Stimulated activated CD8-positive, alpha-beta memory T cell treated with anti-CD3 and anti-CD28 coated beads, Interleukin-15, amount 100 ng/mL, for 48 hours (primary cell): ENCODE measurements at regions not wholly inside any gene's neighbourhood (a gene's known extent, or its start where the extent isn't known, plus 50 kb on each side); places are given as distances from the start of the nearest gene placed in this dataset.

Experiments used
- DNase-seq, 2 donors: peaks; one replicate each; pipeline ENCODE4 v3.0.0-alpha.2; 2020; ENCODE audit warnings: low read depth in 2 of 2

DNA sequence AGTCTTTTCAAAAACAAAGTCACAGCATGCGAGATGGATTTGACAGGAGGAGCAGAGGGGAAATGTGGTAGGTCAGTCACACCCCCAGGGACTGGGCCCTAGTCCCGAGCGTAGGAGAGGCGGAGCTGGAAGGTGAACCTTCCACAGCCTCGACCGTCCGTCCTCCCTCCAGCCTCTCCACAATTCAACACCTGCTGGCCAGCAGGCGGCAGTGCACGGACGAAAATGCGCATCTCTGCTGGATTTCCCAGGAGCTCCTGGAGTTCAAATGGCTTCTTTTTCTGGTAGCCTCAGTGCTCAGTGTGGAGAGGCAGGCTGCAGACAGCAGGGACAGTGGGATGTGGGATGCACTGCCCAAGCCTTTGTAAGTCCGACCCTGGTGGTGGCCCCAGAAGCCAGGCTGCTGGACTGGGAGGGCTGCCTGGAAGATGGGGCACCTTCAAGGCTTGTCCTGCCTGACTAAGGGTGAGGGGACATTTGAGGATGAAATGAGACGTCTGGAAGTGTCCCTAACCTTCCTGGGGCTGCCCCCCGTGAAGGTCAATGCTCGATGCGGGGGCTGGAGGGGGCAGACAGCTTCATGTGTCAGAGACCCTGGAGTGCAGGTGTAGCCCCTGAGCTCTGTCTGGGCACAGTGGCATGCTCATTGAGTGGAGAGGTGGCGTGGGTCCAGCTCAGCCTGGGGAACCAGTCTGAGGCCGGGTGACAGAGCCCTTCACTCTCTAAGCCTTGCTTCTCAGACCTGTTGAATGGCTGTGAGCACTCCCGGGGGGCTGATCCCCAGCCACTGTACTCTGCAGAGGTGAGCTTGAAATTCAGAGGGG, 189.5 kb downstream of the TFCP2L1 start:
- DNase-seq, result no peak

DNA sequence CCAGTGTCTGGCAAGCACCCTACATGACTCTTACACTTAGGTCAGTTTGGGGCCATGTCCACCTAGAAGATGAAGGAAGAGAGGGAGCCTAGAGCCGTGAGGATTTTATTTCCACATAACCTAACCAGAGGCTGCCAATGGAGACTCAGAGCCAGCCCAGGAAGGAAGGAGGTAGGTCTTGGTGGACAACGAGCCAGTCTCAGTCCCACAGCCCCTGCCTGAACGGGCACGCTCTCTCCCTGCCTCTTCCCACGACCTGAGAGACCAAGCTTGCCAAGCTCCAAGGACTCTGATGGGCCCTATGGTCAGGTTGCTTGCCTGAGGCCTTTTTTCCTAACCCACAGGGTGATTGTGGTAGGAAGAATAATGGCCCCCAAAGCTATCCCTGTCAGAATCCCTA, 188.4 kb downstream of the TFCP2L1 start:
- no peak for DNase-seq

GRCh38 chr2:121098556-121098955, 186.4 kb downstream of the TFCP2L1 start:
- DNase-seq, result no peak

DNA sequence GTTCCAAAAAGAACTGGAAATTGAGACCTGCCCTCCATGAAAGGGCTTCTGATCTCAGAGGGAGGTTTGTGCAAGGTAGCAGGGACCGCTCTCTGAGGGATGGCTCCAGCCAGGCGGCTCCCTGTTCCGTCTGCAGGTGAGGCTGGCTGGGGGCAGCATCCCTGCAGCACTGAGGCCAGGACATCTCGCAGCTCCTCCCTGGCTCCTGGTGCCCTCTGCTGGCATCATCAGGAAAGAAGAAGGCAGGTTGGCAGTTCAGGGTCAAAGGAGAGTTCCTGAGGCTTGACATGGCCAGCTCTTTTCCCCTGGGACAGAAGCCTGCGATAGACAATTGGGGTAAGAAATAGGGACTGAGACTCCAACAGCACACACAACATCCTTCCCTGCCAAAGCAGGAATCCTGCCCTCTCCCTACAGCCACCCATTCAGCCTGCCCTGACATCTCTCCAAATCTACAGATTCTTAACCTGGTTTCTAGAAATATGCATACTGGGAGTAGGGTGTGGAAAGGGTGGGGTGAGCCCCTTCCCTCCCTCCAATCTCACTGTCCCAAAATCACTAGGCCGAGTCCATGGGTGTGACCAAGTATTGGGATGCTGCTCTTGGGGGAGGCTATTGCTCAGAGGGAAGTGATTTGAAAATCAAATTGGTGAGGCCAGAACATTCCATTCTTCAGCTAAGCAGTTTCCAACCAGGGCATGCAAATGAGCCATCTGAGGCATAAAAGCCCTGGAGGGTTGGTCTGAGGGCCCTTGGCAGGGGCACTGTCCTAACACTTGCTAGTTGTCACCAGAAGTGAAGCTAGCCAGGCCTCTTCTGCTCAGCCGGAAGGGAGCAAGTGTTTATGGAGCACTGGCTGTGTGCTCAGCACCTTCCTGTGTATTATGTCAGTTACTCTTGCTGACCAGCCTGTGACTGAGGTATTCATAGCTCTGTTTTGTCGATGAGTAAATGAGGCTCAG, 185.4 kb downstream of the TFCP2L1 start:
- DNase-seq, result no peak

DNA sequence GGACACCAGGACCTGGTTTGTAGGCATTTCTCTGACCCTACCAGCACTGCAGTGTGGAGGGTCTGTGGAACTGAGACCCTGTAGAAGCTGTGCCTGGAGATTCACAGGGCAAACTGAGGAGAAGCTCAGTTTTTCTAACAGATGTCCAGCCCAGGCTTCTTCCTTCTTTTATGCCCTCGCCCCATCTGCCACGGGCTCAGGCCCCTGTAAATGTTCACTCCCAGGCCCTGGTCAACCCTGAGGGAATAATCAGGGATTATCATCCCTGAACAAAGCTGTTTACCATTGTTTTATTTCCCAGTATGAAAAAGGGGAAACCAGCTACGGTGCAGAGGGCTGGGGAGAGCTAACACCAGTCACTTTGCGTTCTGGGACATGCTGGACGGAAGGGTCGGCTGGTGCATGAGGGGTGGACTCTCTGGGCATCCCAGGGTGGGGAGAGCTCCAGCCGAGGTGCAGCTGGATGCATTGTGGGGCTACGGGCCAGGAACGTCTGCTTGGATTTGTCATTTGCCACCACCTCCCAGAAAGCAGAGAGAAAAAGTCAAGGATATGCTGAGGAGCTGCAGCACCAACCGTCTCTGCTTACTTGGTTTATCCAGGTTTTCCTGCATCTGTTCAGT, 183.8 kb downstream of the TFCP2L1 start:
- no peak for DNase-seq

- no peak for DNase-seq
Observed at GRCh38 chr2:121102941-121103340, 182.1 kb downstream of the TFCP2L1 start.

DNA sequence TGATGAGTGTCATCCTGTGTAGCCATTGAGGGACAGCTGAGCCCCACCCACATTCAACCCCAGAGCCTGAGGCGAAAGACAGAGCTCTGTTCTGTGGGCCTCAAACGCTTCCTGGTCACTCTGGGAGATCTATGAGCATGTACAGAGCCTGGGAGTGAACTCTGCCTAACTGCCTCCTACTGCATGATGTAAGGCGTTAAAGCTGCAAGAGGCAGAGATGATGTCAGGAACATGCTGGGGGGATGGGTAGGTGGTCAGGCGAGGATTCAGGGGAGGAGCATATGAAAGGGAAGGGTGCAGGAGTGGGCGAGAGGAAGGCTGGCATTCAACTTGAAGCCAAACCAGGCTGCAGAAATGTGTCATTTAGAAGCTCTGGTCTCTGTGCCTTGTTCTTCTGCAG, 181.0 kb downstream of the TFCP2L1 start:
- DNase-seq, result no peak

DNA sequence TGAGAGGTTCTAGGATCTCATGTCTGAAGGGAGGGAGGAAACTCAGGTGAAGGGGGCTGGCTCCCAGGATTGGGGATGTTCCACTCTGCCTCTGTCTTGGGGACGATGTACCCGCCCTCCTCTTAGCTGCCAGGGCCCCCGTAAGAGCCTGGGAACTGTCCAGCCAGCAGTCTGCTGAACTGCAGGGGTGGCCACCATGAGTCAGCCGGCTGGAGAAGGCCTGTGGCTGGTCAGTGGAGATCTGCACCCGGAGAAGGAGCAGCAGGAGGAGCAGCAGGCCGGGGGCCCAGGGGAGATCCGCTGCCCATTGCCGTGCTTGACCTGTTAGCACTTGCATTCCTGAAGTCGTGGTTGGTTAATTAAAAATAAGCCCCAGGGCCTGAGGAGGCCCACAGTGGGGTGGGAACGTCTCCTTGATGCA, 180.3 kb downstream of the TFCP2L1 start:
- DNase-seq, result no peak

DNA sequence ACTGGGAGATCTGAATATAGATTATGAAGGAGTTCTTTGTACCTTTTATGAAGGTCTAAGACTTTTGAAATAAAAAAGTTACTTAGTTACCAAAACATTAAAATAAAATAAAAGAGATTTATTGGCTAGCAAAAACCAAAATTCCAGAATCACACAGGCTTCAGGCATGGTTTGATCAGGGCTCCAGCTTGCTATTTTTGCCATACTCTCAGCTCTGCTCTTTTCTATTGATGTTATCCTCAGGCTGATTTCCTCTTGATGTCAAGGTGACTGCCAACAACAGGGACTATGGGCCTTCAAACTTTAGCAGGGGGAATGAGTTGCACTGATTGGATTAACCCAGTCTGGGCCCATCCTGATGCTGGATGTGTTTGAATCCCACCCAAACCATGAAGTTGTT, 174.1 kb downstream of the TFCP2L1 start:
- no peak for DNase-seq

- DNase-seq, result no peak
Observed at GRCh38 chr2:121118951-121119350, 166.1 kb downstream of the TFCP2L1 start.

DNA sequence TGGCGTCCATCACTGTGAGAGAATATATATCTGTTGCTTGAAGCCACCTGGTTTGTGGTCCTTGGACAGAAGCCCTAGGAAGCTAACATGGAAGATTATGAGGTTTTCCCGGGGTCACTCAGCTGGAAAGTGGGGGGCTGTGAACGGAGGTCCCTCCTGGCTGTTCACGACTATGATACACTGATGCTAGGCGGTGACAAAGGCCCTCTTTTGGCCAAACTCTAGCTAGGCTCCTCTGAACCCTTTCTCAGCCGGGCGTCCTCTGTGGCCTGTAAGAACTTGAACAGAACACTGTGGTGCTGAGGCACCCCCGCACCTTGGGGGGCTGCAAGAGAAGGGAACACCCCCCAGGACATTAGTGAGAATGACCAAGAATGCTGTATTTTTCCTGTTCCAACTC, 164.6 kb downstream of the TFCP2L1 start:
- no peak for DNase-seq

GRCh38 chr2:121120991-121121390, 164.0 kb downstream of the TFCP2L1 start:
- no peak for DNase-seq

DNA sequence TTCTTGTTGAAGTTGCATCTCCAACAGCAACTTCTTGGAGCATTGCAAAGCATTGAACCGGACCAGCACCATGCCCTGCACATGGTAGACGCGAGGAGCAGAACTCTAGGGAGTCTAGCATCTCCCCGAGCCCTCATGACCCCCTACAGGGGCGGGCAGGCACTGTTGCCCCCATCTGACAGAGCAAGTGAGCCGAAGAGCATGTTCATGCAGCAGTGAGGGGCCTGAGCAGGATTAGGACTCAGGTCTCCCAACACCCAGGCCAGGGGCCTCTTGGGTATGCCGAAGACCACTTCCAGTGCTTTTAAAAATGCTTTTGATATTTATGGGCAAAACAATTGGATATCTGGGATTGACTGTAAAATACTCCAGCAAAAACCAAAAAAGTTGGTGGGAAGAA, 163.3 kb downstream of the TFCP2L1 start:
- no peak for DNase-seq

DNA sequence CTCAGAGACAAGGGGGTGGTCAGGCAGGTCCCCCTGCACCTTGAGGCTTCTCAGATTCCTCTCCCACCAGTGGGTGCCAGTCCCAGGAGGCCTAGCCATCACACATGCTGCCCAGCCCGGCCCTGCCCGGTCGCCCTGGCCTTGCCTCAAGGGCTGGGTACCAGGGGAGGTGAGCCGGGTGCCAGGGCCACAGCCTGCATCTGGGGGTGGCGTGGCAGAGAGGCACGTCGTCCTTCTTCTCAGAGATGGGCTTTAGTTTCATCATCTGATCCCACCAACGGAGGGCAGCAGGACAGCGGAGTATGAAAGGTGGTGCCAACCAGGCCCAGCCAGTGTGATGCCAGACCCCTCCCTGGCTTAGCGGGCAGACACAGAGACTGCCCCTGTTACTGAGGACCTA, 161.7 kb downstream of the TFCP2L1 start:
- DNase-seq, result no peak

- DNase-seq, result no peak
Observed at GRCh38 chr2:121124330-121124729, 160.7 kb downstream of the TFCP2L1 start.

GRCh38 chr2:121125350-121125749, 159.7 kb downstream of the TFCP2L1 start:
- no peak for DNase-seq

- no peak for DNase-seq
Observed at GRCh38 chr2:121128741-121129659, 156.0 kb downstream of the TFCP2L1 start.

DNA sequence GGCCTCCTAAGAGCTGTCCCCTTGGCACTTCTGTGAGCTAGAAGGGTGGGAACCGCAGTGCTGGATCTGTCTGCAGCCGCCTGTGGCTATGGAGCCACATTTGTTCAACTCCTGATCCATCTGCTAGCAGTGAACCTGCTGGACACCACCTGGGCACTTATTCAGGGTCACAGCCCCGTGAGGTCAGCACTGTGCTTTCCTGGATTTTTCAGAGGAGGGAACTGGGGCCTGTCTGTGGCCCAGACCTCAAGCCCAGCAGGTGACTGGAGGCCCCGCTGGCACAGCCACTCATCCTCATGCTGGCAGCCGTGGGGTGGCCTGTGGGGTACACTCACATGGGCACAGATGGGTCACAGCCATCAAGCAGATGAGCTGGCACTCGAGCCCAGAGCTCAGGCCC, 155.3 kb downstream of the TFCP2L1 start:
- DNase-seq, result no peak

DNA sequence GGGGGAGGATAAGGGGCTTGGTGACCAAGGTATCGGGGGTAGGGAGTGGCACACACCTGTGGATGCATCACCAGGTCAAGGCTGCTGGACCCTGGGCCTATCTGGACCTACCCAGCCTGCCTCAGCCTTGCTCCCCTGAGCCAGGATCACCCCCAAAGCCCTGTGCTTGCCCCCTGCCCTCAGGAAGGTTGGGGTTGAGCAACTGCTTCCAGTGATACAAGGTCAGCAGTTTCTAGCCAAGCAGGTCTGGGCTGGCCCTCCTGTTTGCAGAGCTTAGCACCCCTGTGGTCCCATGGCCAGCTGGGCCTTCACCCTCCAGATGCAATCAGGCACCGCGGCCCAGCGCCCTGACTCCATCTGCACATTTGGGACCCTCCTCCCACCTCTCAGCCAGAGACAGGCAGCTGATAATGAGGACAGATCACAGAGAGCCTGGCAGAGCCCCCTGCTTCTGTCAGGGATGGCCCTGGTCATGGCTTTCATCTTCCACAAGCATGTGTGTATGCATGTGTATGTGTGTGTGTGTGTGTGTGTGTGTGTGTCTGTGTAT, 154.6 kb downstream of the TFCP2L1 start:
- no peak for DNase-seq

- no peak for DNase-seq
Observed at GRCh38 chr2:121131375-121131774, 153.6 kb downstream of the TFCP2L1 start.
